Inflammatory macrophage treated with lipopolysaccharide for 1 hour (primary cell): ENCODE measurements at regions not wholly inside any gene's neighbourhood (a gene's known extent, or its start where the extent isn't known, plus 50 kb on each side); places are given as distances from the start of the nearest gene placed in this dataset.
"Not testable (repeated sequence)": the region's sequence is repeated elsewhere in the genome, so short reads cannot be mapped to it uniquely, and the experiment has no call there.

Source experiments
- DNase-seq, 2 donors: peaks; one replicate each; pipeline ENCODE4 v3.0.0-alpha.2; 2020 to 2022

DNA sequence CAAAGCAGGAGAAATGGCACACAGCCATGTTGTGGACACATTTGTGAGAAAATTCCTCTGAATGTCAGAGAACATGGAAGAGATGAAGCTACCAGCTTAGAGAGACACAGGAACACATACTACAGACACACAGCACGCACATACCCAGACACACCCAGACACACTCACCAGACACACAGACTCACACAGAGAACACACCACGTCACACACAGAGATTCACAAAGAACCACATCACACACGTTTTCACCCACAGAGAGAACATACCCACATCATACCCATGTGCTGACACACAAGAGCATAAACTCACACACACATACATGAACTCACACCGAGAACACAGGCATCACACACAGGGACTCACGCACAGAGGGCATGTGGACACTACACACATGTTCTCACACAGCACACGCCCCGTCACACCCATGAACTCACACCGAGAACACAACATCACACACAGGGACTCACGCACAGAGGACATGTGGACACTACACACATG, 124.9 kb downstream of the METRNL start:
- DNase-seq = no peak

DNA sequence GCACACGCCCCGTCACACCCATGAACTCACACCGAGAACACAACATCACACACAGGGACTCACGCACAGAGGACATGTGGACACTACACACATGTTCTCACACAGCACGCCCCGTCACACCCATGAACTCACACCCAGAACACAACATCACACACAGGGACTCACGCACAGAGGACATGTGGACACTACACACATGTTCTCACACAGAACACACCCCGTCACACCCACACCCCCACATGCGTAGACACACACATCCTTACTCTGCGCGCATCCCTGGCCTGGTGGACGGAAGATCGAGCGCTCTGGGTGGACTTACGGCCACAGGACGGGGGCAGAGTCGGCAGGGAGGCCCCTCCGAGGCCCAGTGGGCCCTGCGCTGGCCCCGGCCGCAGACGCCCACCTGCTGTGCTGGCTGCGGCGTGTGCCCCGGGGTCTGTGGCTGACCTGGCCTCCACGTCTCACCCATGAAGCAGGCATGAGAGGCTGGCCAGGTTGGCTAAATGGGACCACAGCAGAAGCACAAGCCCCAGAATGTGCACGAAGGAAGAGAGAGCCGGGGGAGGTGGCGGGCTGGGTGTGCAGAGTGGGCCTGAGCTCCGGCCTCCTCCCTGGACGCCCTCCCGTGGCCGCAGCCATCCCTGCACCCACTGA, 125.5 kb downstream of the METRNL start:
- not testable (repeated sequence) for DNase-seq

DNA sequence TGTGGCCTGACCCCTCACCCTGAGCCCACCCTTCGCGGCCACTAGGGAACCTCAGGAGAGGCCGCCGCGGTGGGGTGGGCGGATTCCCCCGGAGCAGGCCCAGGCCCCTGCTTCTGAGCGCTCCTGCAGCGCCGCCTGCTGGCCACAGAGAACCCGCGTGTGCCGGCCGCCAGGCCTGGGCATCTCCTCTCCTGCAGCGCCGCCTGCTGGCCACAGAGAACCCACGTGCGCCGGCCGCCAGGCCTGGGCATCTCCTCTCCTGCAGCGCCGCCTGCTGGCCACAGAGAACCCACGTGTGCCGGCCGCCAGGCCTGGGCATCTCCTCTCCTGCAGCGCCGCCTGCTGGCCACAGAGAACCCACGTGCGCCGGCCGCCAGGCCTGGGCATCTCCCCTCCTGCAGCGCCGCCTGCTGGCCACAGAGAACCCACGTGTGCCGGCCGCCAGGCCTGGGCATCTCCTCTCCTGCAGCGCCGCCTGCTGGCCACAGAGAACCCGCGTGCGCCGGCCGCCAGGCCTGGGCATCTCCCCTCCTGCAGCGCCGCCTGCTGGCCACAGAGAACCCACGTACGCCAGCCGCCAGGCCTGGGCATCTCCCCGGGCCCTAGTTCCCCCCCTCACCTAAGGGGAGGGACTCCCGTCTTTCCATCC, 126.1 kb downstream of the METRNL start:
- peak; percentile 33 to 57 for DNase-seq

DNA sequence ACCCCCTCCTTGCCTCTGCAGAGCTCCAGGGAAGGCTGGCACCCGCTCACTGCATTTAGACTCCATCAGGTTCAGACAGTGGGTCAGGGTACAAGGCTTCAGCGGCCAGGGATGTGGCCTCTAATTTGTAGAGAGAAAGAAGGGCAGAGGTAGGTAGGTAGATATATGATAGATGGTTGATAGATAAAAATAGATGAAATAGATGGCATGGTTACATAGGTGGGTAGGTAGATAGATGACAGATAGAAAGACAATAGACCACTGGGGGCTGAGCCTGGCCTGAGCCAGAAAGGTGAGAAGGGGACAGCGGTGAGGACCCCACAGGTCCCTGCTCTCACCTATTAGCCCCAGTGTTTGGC, 126.6 kb downstream of the METRNL start:
- not testable (repeated sequence) for DNase-seq

DNA sequence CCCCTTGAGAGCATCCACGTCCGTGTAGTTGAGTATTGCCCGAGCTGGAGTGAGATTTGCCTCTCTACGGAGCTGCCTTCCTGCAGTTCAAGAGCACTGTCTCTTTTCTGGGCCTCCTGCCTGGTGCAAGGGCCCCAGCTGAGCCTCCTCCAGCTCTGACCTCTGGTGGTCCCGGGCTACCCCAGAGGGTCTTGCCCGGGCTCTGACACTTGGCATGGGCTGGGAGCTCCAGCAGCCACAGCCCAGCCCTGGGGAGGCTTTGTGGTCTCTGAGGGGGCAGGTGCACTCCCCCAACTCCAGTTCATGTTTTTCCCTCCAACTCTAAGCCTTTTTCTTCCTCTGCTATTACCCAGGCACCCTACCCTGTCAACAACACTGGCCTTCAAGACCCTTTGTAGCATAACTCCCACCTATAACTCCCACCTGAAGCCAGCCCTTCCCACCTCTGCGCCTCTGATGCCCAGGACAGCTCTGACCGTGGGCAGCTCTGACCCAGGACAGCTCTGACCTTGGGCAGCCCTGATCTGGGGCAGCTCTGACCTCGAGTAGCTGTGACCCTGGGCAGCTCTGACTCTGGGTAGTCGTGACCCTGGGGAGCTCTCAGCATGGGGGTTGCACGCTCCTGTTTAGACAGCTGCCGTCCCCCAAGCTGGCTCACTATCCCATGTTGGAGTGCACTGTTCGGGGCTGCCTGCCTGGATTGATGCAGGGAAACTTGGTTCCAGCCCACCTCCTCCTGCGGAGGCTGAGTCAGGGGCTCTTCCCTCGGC, 127.6 kb downstream of the METRNL start:
- not testable (repeated sequence) for DNase-seq

DNA sequence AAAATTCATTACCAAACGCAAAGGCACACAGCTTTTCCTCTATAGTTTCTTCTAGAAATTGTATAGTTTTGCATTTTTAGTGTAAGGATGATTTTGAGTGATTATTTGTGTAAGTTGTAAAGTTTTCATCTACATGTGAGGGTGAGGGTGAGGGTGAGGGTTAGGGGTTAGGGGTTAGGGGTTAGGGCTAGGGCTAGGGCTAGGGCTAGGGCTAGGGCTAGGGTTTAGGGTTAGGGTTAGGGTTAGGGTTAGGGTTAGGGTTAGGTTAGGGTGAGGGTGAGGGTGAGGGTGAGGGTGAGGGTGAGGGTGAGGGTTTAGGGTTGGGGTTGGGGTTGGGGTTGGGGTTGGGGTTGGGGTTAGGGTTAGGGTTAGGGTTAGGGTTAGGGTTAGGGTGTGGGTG, 167.6 kb downstream of the METRNL start:
- DNase-seq = peak; percentile 34 to 47
